HepG2 (cell line): ENCODE measurements at regions not wholly inside any gene's neighbourhood (a gene's known extent, or its start where the extent isn't known, plus 50 kb on each side); places are given as distances from the start of the nearest gene placed in this dataset.

Source experiments
- FOXO1 ChIP-seq: sonication (generic); formaldehyde crosslinking; IDR thresholded peaks from 2 replicates; pipeline ENCODE4 v1.4.0; 2020; ENCODE audit warnings: missing genetic modification reagents
- FOXP1 ChIP-seq, 2 experiments: fragments of 450-650 bp in 1 of 2; IDR thresholded peaks; 2 replicates each; pipeline ENCODE4 v1.6.1; 2017 to 2018; ENCODE audit warnings: antibody characterized with exemption in 1 of 2
- HMG20B ChIP-seq: conservative IDR thresholded peaks from 2 replicates; pipeline ENCODE4 v1.6.1; 2016; ENCODE audit warnings: missing genetic modification reagents, missing compliant biosample characterization
- PITX1 ChIP-seq: sonication (generic); formaldehyde crosslinking; IDR thresholded peaks from 2 replicates; pipeline ENCODE4 v1.5.1; 2020; ENCODE audit warnings: mild to moderate bottlenecking, missing genetic modification reagents
- REPIN1 ChIP-seq: sonication (generic); formaldehyde crosslinking; IDR thresholded peaks from 2 replicates; pipeline ENCODE4 v1.8.0; 2022; ENCODE audit warnings: missing genetic modification reagents, low read depth, mild to moderate bottlenecking, borderline replicate concordance
- SOX13 ChIP-seq, 3 experiments: fragments of 450-650 bp in 1 of 3; sonication (generic) in 1 of 3; formaldehyde crosslinking in 1 of 3; IDR thresholded peaks in 2 of 3; conservative IDR thresholded peaks in 1 of 3; 2 replicates each; pipeline versions ENCODE4 v1.5.0 to v1.6.1; 2016 to 2020; ENCODE audit warnings: antibody characterized with exemption in 1 of 3, mild to moderate bottlenecking in 1 of 3, missing compliant biosample characterization in 1 of 3, missing genetic modification reagents in 1 of 3, moderate library complexity in 1 of 3
- SP2 ChIP-seq: sonication (generic); formaldehyde crosslinking; IDR thresholded peaks from 2 replicates; pipeline ENCODE4 v1.5.1; 2020; ENCODE audit warnings: mild to moderate bottlenecking, missing genetic modification reagents
- SRF ChIP-seq: IDR thresholded peaks from 2 replicates; pipeline ENCODE4 v1.6.1; 2011; ENCODE audit warnings: mild to moderate bottlenecking, low read depth, low read length, moderate library complexity
- SRSF1 ChIP-seq: fragments of 200-400 bp; formaldehyde crosslinking; optimal IDR thresholded peaks from 2 replicates; pipeline ENCODE3; 2017; ENCODE audit warnings: mild to moderate bottlenecking, low read depth, low read length, moderate library complexity
- ZNF296 ChIP-seq: sonication (generic); formaldehyde crosslinking; conservative IDR thresholded peaks from 2 replicates; pipeline ENCODE4 v1.5.0; 2020; ENCODE audit warnings: mild to moderate bottlenecking, missing genetic modification reagents
- TF ChIP-seq, protein P1 (sequence below), 2 experiments: sonication (generic) in 1 of 2; formaldehyde crosslinking in 1 of 2; IDR thresholded peaks; 2 replicates each; pipeline versions ENCODE4 v1.5.1 to v1.6.1; 2011 to 2020; ENCODE audit warnings: borderline replicate concordance in 1 of 2, low read depth in 1 of 2, low read length in 1 of 2, mild to moderate bottlenecking in 1 of 2, missing genetic modification reagents in 1 of 2, moderate library complexity in 1 of 2
- TF ChIP-seq, protein P2 (sequence below): sonication (generic); formaldehyde crosslinking; IDR thresholded peaks from 2 replicates; pipeline ENCODE4 v1.4.0; 2020; ENCODE audit warnings: mild to moderate bottlenecking, missing genetic modification reagents
- TF ChIP-seq, protein P3 (sequence below), 2 experiments: fragments of 450-650 bp in 1 of 2; sonication (generic) in 1 of 2; formaldehyde crosslinking; IDR thresholded peaks; 2 replicates each; pipeline versions ENCODE4 v1.5.0 to v1.8.0; 2020 to 2022; ENCODE audit warnings: mild to moderate bottlenecking in 1 of 2, missing genetic modification reagents in 1 of 2
- TF ChIP-seq, protein P4 (sequence below), 2 experiments: sonication (generic) in 1 of 2; formaldehyde crosslinking in 1 of 2; IDR thresholded peaks; 2 replicates each; pipeline versions ENCODE4 v1.4.0 to v1.6.1; 2016 to 2020; ENCODE audit warnings: borderline replicate concordance in 1 of 2, low read depth in 1 of 2, mild to moderate bottlenecking in 1 of 2, missing genetic modification reagents in 1 of 2
- TF ChIP-seq, protein P5 (sequence below): sonication (generic); IDR thresholded peaks from 2 replicates; pipeline ENCODE4 v1.6.1; 2016; ENCODE audit warnings: low read depth, borderline replicate concordance

DNA sequence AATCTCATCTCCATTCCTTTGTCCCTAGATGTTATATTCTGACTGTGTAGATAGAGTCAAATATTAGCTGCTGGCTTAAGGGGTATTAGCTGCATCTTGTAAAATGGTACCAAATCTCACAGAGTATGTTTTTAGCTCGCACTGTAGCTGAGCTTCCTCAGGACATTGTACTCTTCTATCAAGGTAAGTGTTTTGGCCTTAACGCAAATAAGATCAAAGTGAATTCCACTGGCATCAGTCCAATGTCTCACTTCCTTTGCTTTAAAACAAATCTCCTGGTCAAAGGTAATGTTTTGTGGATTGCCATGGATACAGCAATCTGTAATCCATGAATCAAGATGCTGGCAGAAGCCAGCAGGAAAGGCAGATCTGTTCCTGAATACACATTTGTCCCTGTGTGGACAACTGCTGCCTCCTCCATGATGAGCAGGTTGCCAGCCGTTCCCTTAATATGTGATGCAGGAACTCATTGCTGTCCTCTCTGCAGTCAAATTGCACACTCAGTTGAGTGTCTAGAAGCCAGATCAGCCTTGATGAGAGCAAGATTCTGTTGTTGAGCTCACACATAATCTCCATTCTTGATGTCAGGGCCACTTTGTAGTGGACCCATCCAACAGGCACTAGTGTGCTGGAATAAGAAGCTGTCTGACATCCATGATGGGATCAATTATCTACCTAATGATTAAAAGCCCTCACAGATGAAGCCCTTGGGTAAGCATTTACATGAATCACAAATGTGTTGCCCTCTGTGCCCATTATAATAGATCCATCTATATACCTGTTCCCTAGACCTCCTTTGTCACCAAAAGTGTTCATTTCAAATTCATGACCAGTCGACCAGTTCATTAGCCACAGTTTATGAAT lies 96.6 kb upstream of the AGTR1 start (continued):
- TF ChIP-seq, protein P1, sequence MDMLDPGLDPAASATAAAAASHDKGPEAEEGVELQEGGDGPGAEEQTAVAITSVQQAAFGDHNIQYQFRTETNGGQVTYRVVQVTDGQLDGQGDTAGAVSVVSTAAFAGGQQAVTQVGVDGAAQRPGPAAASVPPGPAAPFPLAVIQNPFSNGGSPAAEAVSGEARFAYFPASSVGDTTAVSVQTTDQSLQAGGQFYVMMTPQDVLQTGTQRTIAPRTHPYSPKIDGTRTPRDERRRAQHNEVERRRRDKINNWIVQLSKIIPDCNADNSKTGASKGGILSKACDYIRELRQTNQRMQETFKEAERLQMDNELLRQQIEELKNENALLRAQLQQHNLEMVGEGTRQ (IDR thresholded peaks at IDR 0.05; ENCODE audit: low read depth, low read length) = no peak
- TF ChIP-seq, protein P1 (CRISPR knock-in tag; IDR thresholded peaks at IDR 0.05; ENCODE audit: borderline replicate concordance) = no peak
- TF ChIP-seq SP2 (no peak), FOXP1 (IDR thresholded peaks at IDR 0.05) (no peak), FOXP1 (CRISPR knock-in tag; IDR thresholded peaks at IDR 0.05) (peak; percentile 73; the same call in 1 of the 2 replicates), FOXO1 (peak; percentile 91), SRF (no peak), PITX1 (CRISPR knock-in tag) (peak; percentile 95), REPIN1 (peak; percentile 67; the same call in 1 of the 2 replicates), SRSF1 (no peak), SOX13 (IDR thresholded peaks at IDR 0.05) (peak; percentile 25; the same call in 1 of the 2 replicates), SOX13 (CRISPR knock-in tag; conservative IDR thresholded peaks at IDR 0.05 in 1 of 2, IDR thresholded peaks at IDR 0.05 in 1 of 2) (peak in 1 of 2 experiments; percentile 93; a peak in 2 of 4 replicates), HMG20B (peak; percentile 71), ZNF296 (no peak)
- TF ChIP-seq, protein P2, sequence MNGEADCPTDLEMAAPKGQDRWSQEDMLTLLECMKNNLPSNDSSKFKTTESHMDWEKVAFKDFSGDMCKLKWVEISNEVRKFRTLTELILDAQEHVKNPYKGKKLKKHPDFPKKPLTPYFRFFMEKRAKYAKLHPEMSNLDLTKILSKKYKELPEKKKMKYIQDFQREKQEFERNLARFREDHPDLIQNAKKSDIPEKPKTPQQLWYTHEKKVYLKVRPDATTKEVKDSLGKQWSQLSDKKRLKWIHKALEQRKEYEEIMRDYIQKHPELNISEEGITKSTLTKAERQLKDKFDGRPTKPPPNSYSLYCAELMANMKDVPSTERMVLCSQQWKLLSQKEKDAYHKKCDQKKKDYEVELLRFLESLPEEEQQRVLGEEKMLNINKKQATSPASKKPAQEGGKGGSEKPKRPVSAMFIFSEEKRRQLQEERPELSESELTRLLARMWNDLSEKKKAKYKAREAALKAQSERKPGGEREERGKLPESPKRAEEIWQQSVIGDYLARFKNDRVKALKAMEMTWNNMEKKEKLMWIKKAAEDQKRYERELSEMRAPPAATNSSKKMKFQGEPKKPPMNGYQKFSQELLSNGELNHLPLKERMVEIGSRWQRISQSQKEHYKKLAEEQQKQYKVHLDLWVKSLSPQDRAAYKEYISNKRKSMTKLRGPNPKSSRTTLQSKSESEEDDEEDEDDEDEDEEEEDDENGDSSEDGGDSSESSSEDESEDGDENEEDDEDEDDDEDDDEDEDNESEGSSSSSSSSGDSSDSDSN = 0 out of 2 replicates have a peak, but pooled peaks have one; percentile 21
- TF ChIP-seq, protein P3, sequence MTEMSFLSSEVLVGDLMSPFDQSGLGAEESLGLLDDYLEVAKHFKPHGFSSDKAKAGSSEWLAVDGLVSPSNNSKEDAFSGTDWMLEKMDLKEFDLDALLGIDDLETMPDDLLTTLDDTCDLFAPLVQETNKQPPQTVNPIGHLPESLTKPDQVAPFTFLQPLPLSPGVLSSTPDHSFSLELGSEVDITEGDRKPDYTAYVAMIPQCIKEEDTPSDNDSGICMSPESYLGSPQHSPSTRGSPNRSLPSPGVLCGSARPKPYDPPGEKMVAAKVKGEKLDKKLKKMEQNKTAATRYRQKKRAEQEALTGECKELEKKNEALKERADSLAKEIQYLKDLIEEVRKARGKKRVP (CRISPR knock-in tag; IDR thresholded peaks at IDR 0.05) = peak in 1 of 2 experiments; percentile 39; a peak in 1 of 4 replicates
- TF ChIP-seq, protein P4, sequence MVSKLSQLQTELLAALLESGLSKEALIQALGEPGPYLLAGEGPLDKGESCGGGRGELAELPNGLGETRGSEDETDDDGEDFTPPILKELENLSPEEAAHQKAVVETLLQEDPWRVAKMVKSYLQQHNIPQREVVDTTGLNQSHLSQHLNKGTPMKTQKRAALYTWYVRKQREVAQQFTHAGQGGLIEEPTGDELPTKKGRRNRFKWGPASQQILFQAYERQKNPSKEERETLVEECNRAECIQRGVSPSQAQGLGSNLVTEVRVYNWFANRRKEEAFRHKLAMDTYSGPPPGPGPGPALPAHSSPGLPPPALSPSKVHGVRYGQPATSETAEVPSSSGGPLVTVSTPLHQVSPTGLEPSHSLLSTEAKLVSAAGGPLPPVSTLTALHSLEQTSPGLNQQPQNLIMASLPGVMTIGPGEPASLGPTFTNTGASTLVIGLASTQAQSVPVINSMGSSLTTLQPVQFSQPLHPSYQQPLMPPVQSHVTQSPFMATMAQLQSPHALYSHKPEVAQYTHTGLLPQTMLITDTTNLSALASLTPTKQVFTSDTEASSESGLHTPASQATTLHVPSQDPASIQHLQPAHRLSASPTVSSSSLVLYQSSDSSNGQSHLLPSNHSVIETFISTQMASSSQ (IDR thresholded peaks at IDR 0.05; ENCODE audit: low read depth) = peak; percentile 90
- TF ChIP-seq, protein P4 (CRISPR knock-in tag; IDR thresholded peaks at IDR 0.05; ENCODE audit: borderline replicate concordance) = peak; percentile 96
- TF ChIP-seq, protein P5, sequence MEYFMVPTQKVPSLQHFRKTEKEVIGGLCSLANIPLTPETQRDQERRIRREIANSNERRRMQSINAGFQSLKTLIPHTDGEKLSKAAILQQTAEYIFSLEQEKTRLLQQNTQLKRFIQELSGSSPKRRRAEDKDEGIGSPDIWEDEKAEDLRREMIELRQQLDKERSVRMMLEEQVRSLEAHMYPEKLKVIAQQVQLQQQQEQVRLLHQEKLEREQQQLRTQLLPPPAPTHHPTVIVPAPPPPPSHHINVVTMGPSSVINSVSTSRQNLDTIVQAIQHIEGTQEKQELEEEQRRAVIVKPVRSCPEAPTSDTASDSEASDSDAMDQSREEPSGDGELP = 0 out of 2 replicates have a peak, but pooled peaks have one; percentile 34
